ENCODE measurements at regions not wholly inside any gene's neighbourhood (a gene's known extent, or its start where the extent isn't known, plus 50 kb on each side); places are given as distances from the start of the nearest gene placed in this dataset.

- Histone ChIP-seq H3K36me3 (no peaks in the 10 kb centered on the region), H3K4me1 (peaks cover 0 to 27% (median 8%) of the 10 kb centered on the region in 6 donors), H3K27ac (no peak overlapping the region), H3K27me3 (replicated peaks in 1 of 7) (no peaks in the 10 kb centered on the region), H3K9me3 (no peaks in the 10 kb centered on the region), H3K4me3 (no peak overlapping the region)
- 24 to 39% (median 28%) methylated on average over 8 of the region's 8 CpGs for WGBS, 5 donors
- intact Hi-C loops (cut with DNase I; ENCODE audit: low total_unique reads) = no loop called here
- TF ChIP-seq CTCF (IDR thresholded peaks at IDR 0.05 in 8 of 11, conservative IDR thresholded peaks at IDR 0.05 in 3 of 11) (no peak), POLR2AphosphoS5 (IDR thresholded peaks at IDR 0.05) (peak in 1 of 3 donors; percentile 34), POLR2A (IDR thresholded peaks at IDR 0.05) (no peak)
- DNase-seq = no peak
These were observed 81.2 kb downstream of the SPRY1 start for GRCh38 chr4:123477711-123478209.

GRCh38 chr4:123478859-123479345 lies 82.3 kb downstream of the SPRY1 start:
- 37 to 52% (median 39%) methylated on average over 6 of the region's 6 CpGs for WGBS, 5 donors
- H3K27ac ChIP-seq = no peak overlapping the region
- no peaks in the 10 kb centered on the region for H3K36me3 ChIP-seq
- no peaks in the 10 kb centered on the region for H3K27me3 ChIP-seq (replicated peaks in 1 of 7)
- TF ChIP-seq CTCF (IDR thresholded peaks at IDR 0.05 in 8 of 11, conservative IDR thresholded peaks at IDR 0.05 in 3 of 11) (no peak), POLR2AphosphoS5 (IDR thresholded peaks at IDR 0.05) (no peak), POLR2A (IDR thresholded peaks at IDR 0.05) (no peak)
- H3K4me1 ChIP-seq = peaks cover 0 to 27% (median 8%) of the 10 kb centered on the region in 6 donors
- intact Hi-C loops (cut with DNase I; ENCODE audit: low total_unique reads) = no loop called here
- no peak for DNase-seq
- H3K4me3 ChIP-seq = no peak overlapping the region
- no peaks in the 10 kb centered on the region for H3K9me3 ChIP-seq

GRCh38 chr4:123479944-123480343 lies 83.3 kb downstream of the SPRY1 start:
- Histone ChIP-seq H3K27ac (no peak overlapping the region), H3K27me3 (replicated peaks in 1 of 7) (no peaks in the 10 kb centered on the region), H3K4me1 (peaks cover 0 to 27% (median 8%) of the 10 kb centered on the region in 6 donors), H3K36me3 (no peaks in the 10 kb centered on the region), H3K9me3 (no peaks in the 10 kb centered on the region), H3K4me3 (no peak overlapping the region)
- intact Hi-C loops (cut with DNase I; ENCODE audit: low total_unique reads) = no loop called here
- 50 to 97% (median 92%) methylated on average over 2 of the region's 2 CpGs for WGBS, 5 donors
- DNase-seq = no peak
- TF ChIP-seq POLR2AphosphoS5 (IDR thresholded peaks at IDR 0.05) (no peak), CTCF (IDR thresholded peaks at IDR 0.05 in 8 of 11, conservative IDR thresholded peaks at IDR 0.05 in 3 of 11) (no peak), POLR2A (IDR thresholded peaks at IDR 0.05) (no peak)

- Histone ChIP-seq H3K4me1 (peaks cover 0 to 27% (median 8%) of the 10 kb centered on the region in 6 donors), H3K36me3 (no peaks in the 10 kb centered on the region), H3K4me3 (no peak overlapping the region), H3K27me3 (replicated peaks in 1 of 7) (no peaks in the 10 kb centered on the region), H3K27ac (no peak overlapping the region), H3K9me3 (no peaks in the 10 kb centered on the region)
- intact Hi-C loops (cut with DNase I; ENCODE audit: low total_unique reads) = no loop called here
- DNase-seq = no peak
- WGBS, 5 donors = 81 to 89% (median 85%) methylated on average over 7 of the region's 7 CpGs
- no peak for TF ChIP-seq POLR2A (IDR thresholded peaks at IDR 0.05)
- TF ChIP-seq POLR2AphosphoS5 (IDR thresholded peaks at IDR 0.05) = no peak
- no peak for TF ChIP-seq CTCF (IDR thresholded peaks at IDR 0.05 in 8 of 11, conservative IDR thresholded peaks at IDR 0.05 in 3 of 11)
These were observed 84.3 kb downstream of the SPRY1 start for GRCh38 chr4:123480706-123481418.
